Mesenchymal stem cell (in vitro differentiated cells and primary cell): ENCODE measurements at regions not wholly inside any gene's neighbourhood (a gene's known extent, or its start where the extent isn't known, plus 50 kb on each side); places are given as distances from the start of the nearest gene placed in this dataset.

ENCODE experiments used
- DNase-seq: peaks from one replicate; pipeline ENCODE4 v3.0.0-alpha.2; 2013
- H2AFZ ChIP-seq: one replicate; pipeline ENCODE4 v1.6.1; 2013; ENCODE audit warnings: low read depth, mild to moderate bottlenecking, control low read depth, inconsistent platforms, low read length, moderate library complexity
- H2AK5ac ChIP-seq: 2 replicates; pipeline ENCODE4 v1.6.1; 2013; ENCODE audit warnings: low read length, moderate library complexity, mild to moderate bottlenecking, inconsistent platforms; ENCODE audit not compliant: severe bottlenecking
- H2BK120ac ChIP-seq: one replicate; pipeline ENCODE4 v1.6.1; 2013; ENCODE audit warnings: low read depth, mild to moderate bottlenecking, inconsistent platforms, low read length, moderate library complexity
- H2BK12ac ChIP-seq, 2 experiments: one replicate each; pipeline ENCODE4 v1.6.1; 2013; ENCODE audit warnings: inconsistent platforms in 2 of 2, low read length in 2 of 2, mild to moderate bottlenecking in 2 of 2, moderate library complexity in 2 of 2, control low read depth in 1 of 2
- H2BK15ac ChIP-seq: one replicate; pipeline ENCODE4 v1.6.1; 2013; ENCODE audit warnings: mild to moderate bottlenecking, low read depth, inconsistent platforms; ENCODE audit not compliant: poor library complexity, severe bottlenecking
- H2BK5ac ChIP-seq: 2 replicates; pipeline ENCODE4 v1.6.1; 2013; ENCODE audit warnings: low read depth, mild to moderate bottlenecking, low read length, control low read depth, inconsistent platforms; ENCODE audit not compliant: poor library complexity, severe bottlenecking
- H3K14ac ChIP-seq, 2 experiments: one replicate each; pipeline ENCODE4 v1.6.1; 2013; ENCODE audit warnings: inconsistent platforms in 2 of 2, low read length in 2 of 2, control low read depth in 1 of 2, mild to moderate bottlenecking in 1 of 2, moderate library complexity in 1 of 2
- H3K18ac ChIP-seq, 2 experiments: one replicate each; pipeline ENCODE4 v1.6.1; 2013; ENCODE audit warnings: inconsistent platforms in 2 of 2, low read length in 2 of 2, control low read depth in 1 of 2, low read depth in 1 of 2, mild to moderate bottlenecking in 1 of 2
- H3K23ac ChIP-seq, 2 experiments: one replicate each; pipeline ENCODE4 v1.6.1; 2013; ENCODE audit warnings: inconsistent platforms in 2 of 2, low read length in 2 of 2, mild to moderate bottlenecking in 2 of 2, moderate library complexity in 2 of 2, control low read depth in 1 of 2
- H3K27ac ChIP-seq: 2 replicates; pipeline ENCODE4 v1.5.1; 2013; ENCODE audit warnings: mild to moderate bottlenecking, moderate library complexity, low read length, control low read depth, inconsistent platforms; ENCODE audit not compliant: poor library complexity, severe bottlenecking
- H3K27me3 ChIP-seq, 2 experiments: 2 replicates each; pipeline versions ENCODE4 v1.6.1 to v1.7.0; 2013; ENCODE audit warnings: low read length in 2 of 2, mild to moderate bottlenecking in 2 of 2, moderate library complexity in 2 of 2, control low read depth in 1 of 2, inconsistent platforms in 1 of 2; ENCODE audit not compliant: control insufficient read depth in 1 of 2, insufficient read depth in 1 of 2
- H3K36me3 ChIP-seq, 2 experiments: 2 replicates each; pipeline versions ENCODE4 v1.6.1 to v1.7.0; 2013; ENCODE audit warnings: low read length in 2 of 2, control low read depth in 1 of 2, inconsistent platforms in 1 of 2, low read depth in 1 of 2, mild to moderate bottlenecking in 1 of 2; ENCODE audit not compliant: insufficient read depth in 2 of 2, control insufficient read depth in 1 of 2
- H3K4ac ChIP-seq, 2 experiments: one replicate each; pipeline ENCODE4 v1.6.1; 2013; ENCODE audit warnings: inconsistent platforms in 2 of 2, low read length in 2 of 2, mild to moderate bottlenecking in 2 of 2, moderate library complexity in 2 of 2, control low read depth in 1 of 2, low read depth in 1 of 2
- H3K4me1 ChIP-seq: 2 replicates; pipeline ENCODE4 v1.6.1; 2013; ENCODE audit warnings: low read depth, low read length, control low read depth; ENCODE audit not compliant: control insufficient read depth, insufficient read depth
- H3K4me2 ChIP-seq: 2 replicates; pipeline ENCODE4 v1.6.1; 2013; ENCODE audit warnings: low read length, mild to moderate bottlenecking, inconsistent platforms; ENCODE audit not compliant: poor library complexity, severe bottlenecking
- H3K4me3 ChIP-seq, 2 experiments: 2 replicates each; pipeline versions ENCODE4 v1.5.1 to v1.7.0; 2013; ENCODE audit warnings: low read length in 2 of 2, mild to moderate bottlenecking in 2 of 2, control low read depth in 1 of 2, low read depth in 1 of 2; ENCODE audit not compliant: insufficient read depth in 1 of 2
- H3K79me1 ChIP-seq: replicated peaks from 2 replicates; pipeline ENCODE4 v1.6.1; 2013; ENCODE audit warnings: mild to moderate bottlenecking, control low read depth, low read length, inconsistent platforms; ENCODE audit not compliant: poor library complexity, severe bottlenecking
- H3K9ac ChIP-seq: 2 replicates; pipeline ENCODE4 v1.7.0; 2013; ENCODE audit warnings: mild to moderate bottlenecking, low read length, moderate library complexity
- H3K9me3 ChIP-seq: 2 replicates; pipeline ENCODE4 v1.7.0; 2013; ENCODE audit warnings: mild to moderate bottlenecking, low read length; ENCODE audit not compliant: control insufficient read depth
- H4K8ac ChIP-seq: one replicate; pipeline ENCODE4 v1.6.1; 2013; ENCODE audit warnings: inconsistent platforms, mild to moderate bottlenecking, low read length, moderate library complexity
- H4K91ac ChIP-seq: one replicate; pipeline ENCODE4 v1.6.1; 2013; ENCODE audit warnings: mild to moderate bottlenecking, low read length, inconsistent platforms
- WGBS: methylation state at CpG from one replicate; pipeline ENCODE4 v1.1.7; 2013; ENCODE audit warnings: mixed read lengths; 5-methylcytosine and 5-hydroxymethylcytosine counted together

DNA sequence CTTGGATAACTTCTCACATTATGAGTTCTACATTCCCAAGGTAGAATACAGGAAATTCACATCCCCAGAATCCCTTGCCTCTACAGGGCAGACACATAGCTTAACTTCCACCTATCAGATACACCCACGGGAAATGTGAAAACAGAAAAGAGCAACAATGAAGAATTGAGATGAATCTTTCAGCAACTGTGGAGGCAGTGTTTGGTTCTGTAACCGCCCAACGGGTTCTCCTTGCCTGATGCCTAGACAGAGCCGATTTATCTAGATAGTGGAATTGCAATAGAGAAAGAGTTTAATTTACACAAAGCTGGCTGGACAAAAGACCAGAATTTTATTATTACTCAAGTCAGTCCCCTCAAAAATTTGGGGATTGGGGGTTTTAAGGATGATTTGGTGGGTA lies 138.8 kb downstream of the MTPAP start:
- Histone ChIP-seq H2AK5ac (no peak overlapping the region), H3K23ac (no peak overlapping the region), H4K8ac (no peak overlapping the region), H2BK15ac (no peak overlapping the region), H3K27me3 (peaks cover 0 to 6% of the 10 kb centered on the region in 2 experiments), H3K79me1 (no peaks in the 10 kb centered on the region), H2BK12ac (no peak overlapping the region), H3K18ac (no peak overlapping the region), H4K91ac (no peak overlapping the region), H3K4me3 (no peak overlapping the region), H3K36me3 (no peaks in the 10 kb centered on the region), H2AFZ (no peak overlapping the region), H3K4ac (no peak overlapping the region), H3K9me3 (peaks cover 7% of the 10 kb centered on the region), H2BK5ac (no peak overlapping the region), H3K14ac (no peak overlapping the region), H2BK120ac (no peak overlapping the region), H3K9ac (no peak overlapping the region), H3K4me2 (no peak overlapping the region), H3K4me1 (peaks cover 8% of the 10 kb centered on the region), H3K27ac (no peak overlapping the region)
- no peak for DNase-seq
- WGBS: 95% methylated on average over 3 of the region's 4 CpGs

DNA sequence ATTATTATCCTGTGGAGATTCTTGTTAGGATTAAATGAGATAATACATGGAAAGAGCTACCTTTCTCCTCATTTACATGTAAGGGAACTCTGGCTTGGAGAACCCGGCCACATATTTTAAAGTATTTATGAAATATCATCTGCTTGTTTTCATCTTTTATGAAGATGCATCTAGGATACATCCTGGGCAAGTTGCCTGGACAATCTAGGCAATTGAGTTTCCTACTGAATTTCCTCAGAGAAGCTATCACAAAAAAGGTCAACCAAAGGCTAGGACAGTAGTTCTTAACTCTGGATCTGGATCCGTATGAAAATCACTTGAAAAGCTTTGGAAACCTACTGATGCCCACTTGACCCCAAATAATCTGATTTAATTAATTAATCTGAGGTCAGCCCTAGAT lies 140.7 kb downstream of the MTPAP start:
- WGBS: 100% methylated on average over 1 of the region's 2 CpGs

GRCh38 chr10:30207485-30208052 lies 141.5 kb downstream of the MTPAP start:
- Histone ChIP-seq H3K18ac (no peak overlapping the region), H4K91ac (no peak overlapping the region), H3K4me3 (no peak overlapping the region), H3K79me1 (no peaks in the 10 kb centered on the region), H2AFZ (no peak overlapping the region), H2BK5ac (no peak overlapping the region), H3K14ac (no peak overlapping the region), H3K4ac (no peak overlapping the region), H3K4me2 (no peak overlapping the region), H2AK5ac (peak overlapping the region; percentile 1), H3K9ac (no peak overlapping the region), H4K8ac (no peak overlapping the region), H2BK12ac (no peak overlapping the region), H3K27me3 (peaks cover 0 to 6% of the 10 kb centered on the region in 2 experiments), H2BK120ac (no peak overlapping the region), H3K9me3 (peaks cover 22% of the 10 kb centered on the region), H3K36me3 (no peaks in the 10 kb centered on the region), H3K23ac (no peak overlapping the region), H3K27ac (peak overlapping the region; percentile 19), H2BK15ac (no peak overlapping the region), H3K4me1 (peaks cover 8% of the 10 kb centered on the region)
- DNase-seq: peak; percentile 36
- 43% methylated on average over 7 of the region's 10 CpGs for WGBS

More for the DNA sequence above, 140.7 kb downstream of the MTPAP start:
- Histone ChIP-seq H3K18ac (no peak overlapping the region), H3K79me1 (no peaks in the 10 kb centered on the region), H3K14ac (no peak overlapping the region), H3K36me3 (no peaks in the 10 kb centered on the region), H2BK5ac (no peak overlapping the region), H3K4ac (no peak overlapping the region), H3K4me2 (no peak overlapping the region), H3K4me1 (peaks cover 8% of the 10 kb centered on the region), H3K23ac (no peak overlapping the region), H2BK120ac (no peak overlapping the region), H3K27ac (no peak overlapping the region), H2BK15ac (no peak overlapping the region), H3K27me3 (peaks cover 0 to 6% of the 10 kb centered on the region in 2 experiments), H3K9me3 (peaks cover 20% of the 10 kb centered on the region), H2BK12ac (no peak overlapping the region), H3K9ac (no peak overlapping the region), H3K4me3 (no peak overlapping the region), H4K8ac (no peak overlapping the region), H2AFZ (no peak overlapping the region), H4K91ac (no peak overlapping the region), H2AK5ac (no peak overlapping the region)
- no peak for DNase-seq

GRCh38 chr10:30200017-30200415 lies 140.6 kb upstream of the JCAD start:
- Histone ChIP-seq H3K4ac (no peak overlapping the region), H2AK5ac (no peak overlapping the region), H4K91ac (no peak overlapping the region), H2AFZ (no peak overlapping the region), H3K27me3 (peaks cover 26 to 31% of the 10 kb centered on the region in 2 experiments), H2BK15ac (no peak overlapping the region), H2BK5ac (no peak overlapping the region), H3K4me1 (no peaks in the 10 kb centered on the region), H2BK12ac (no peak overlapping the region), H3K4me3 (no peak overlapping the region), H3K27ac (no peak overlapping the region), H3K18ac (no peak overlapping the region), H3K23ac (no peak overlapping the region), H3K79me1 (no peaks in the 10 kb centered on the region), H3K4me2 (no peak overlapping the region), H3K14ac (no peak overlapping the region), H3K9ac (no peak overlapping the region), H3K9me3 (peaks cover 27% of the 10 kb centered on the region), H2BK120ac (no peak overlapping the region), H3K36me3 (no peaks in the 10 kb centered on the region), H4K8ac (no peak overlapping the region)
- no peak for DNase-seq
- no CpG with 5 or more reads among the region's 4 CpGs for WGBS
